ENCODE measurements at regions not wholly inside any gene's neighbourhood (a gene's known extent, or its start where the extent isn't known, plus 50 kb on each side); places are given as distances from the start of the nearest gene placed in this dataset.

GRCh38 chr2:204255071-204255470, 290.2 kb upstream of the PARD3B start:
- H3K4me3 ChIP-seq (ENCODE audit: insufficient read depth, low read depth, low read length, poor library complexity, severe bottlenecking) = no peak overlapping the region
- no peaks in the 10 kb centered on the region for H3K9me3 ChIP-seq (ENCODE audit: control insufficient read depth, low read length)
- H3K36me3 ChIP-seq (ENCODE audit: control insufficient read depth, insufficient read depth, low read length) = no peaks in the 10 kb centered on the region

GRCh38 chr2:204255526-204255925, 289.7 kb upstream of the PARD3B start:
- Histone ChIP-seq H3K4me1 (ENCODE audit: control insufficient read depth, insufficient read depth, low read length, poor library complexity, severe bottlenecking) (no peaks in the 10 kb centered on the region), H3K9me3 (ENCODE audit: control insufficient read depth, low read length) (no peaks in the 10 kb centered on the region), H3K36me3 (ENCODE audit: control insufficient read depth, insufficient read depth, low read length) (no peaks in the 10 kb centered on the region), H3K27ac (ENCODE audit: insufficient read depth, low read length, poor library complexity, severe bottlenecking) (no peak overlapping the region), H3K27me3 (replicated peaks; ENCODE audit: control insufficient read depth, insufficient read depth, low read length, poor library complexity, severe bottlenecking) (no peaks in the 10 kb centered on the region), H3K4me3 (ENCODE audit: insufficient read depth, low read depth, low read length, poor library complexity, severe bottlenecking) (no peak overlapping the region)
- no peak for DNase-seq

More at GRCh38 chr2:204255071-204255470, 290.2 kb upstream of the PARD3B start:
- Histone ChIP-seq H3K4me1 (ENCODE audit: control insufficient read depth, insufficient read depth, low read length, poor library complexity, severe bottlenecking) (no peaks in the 10 kb centered on the region), H3K27ac (ENCODE audit: insufficient read depth, low read length, poor library complexity, severe bottlenecking) (no peak overlapping the region), H3K27me3 (replicated peaks; ENCODE audit: control insufficient read depth, insufficient read depth, low read length, poor library complexity, severe bottlenecking) (no peaks in the 10 kb centered on the region)
- DNase-seq = no peak

GRCh38 chr2:204257781-204258180, 287.5 kb upstream of the PARD3B start:
- Histone ChIP-seq H3K4me3 (ENCODE audit: insufficient read depth, low read depth, low read length, poor library complexity, severe bottlenecking) (no peak overlapping the region), H3K36me3 (ENCODE audit: control insufficient read depth, insufficient read depth, low read length) (no peaks in the 10 kb centered on the region), H3K27me3 (replicated peaks; ENCODE audit: control insufficient read depth, insufficient read depth, low read length, poor library complexity, severe bottlenecking) (no peaks in the 10 kb centered on the region), H3K9me3 (ENCODE audit: control insufficient read depth, low read length) (no peaks in the 10 kb centered on the region), H3K4me1 (ENCODE audit: control insufficient read depth, insufficient read depth, low read length, poor library complexity, severe bottlenecking) (no peaks in the 10 kb centered on the region), H3K27ac (ENCODE audit: insufficient read depth, low read length, poor library complexity, severe bottlenecking) (no peak overlapping the region)
- no peak for DNase-seq

- DNase-seq = no peak
- Histone ChIP-seq H3K4me1 (ENCODE audit: control insufficient read depth, insufficient read depth, low read length, poor library complexity, severe bottlenecking) (no peaks in the 10 kb centered on the region), H3K4me3 (ENCODE audit: insufficient read depth, low read depth, low read length, poor library complexity, severe bottlenecking) (no peak overlapping the region), H3K9me3 (ENCODE audit: control insufficient read depth, low read length) (no peaks in the 10 kb centered on the region), H3K27ac (ENCODE audit: insufficient read depth, low read length, poor library complexity, severe bottlenecking) (no peak overlapping the region), H3K36me3 (ENCODE audit: control insufficient read depth, insufficient read depth, low read length) (no peaks in the 10 kb centered on the region), H3K27me3 (replicated peaks; ENCODE audit: control insufficient read depth, insufficient read depth, low read length, poor library complexity, severe bottlenecking) (no peaks in the 10 kb centered on the region)
Observed at GRCh38 chr2:204258890-204259289, 286.4 kb upstream of the PARD3B start.

GRCh38 chr2:204260162-204260877, 285.0 kb upstream of the PARD3B start:
- DNase-seq = no peak
- H3K36me3 ChIP-seq (ENCODE audit: control insufficient read depth, insufficient read depth, low read length) = no peaks in the 10 kb centered on the region
- no peak overlapping the region for H3K27ac ChIP-seq (ENCODE audit: insufficient read depth, low read length, poor library complexity, severe bottlenecking)
- H3K4me3 ChIP-seq (ENCODE audit: insufficient read depth, low read depth, low read length, poor library complexity, severe bottlenecking) = no peak overlapping the region
- no peaks in the 10 kb centered on the region for H3K27me3 ChIP-seq (replicated peaks; ENCODE audit: control insufficient read depth, insufficient read depth, low read length, poor library complexity, severe bottlenecking)
- no peaks in the 10 kb centered on the region for H3K4me1 ChIP-seq (ENCODE audit: control insufficient read depth, insufficient read depth, low read length, poor library complexity, severe bottlenecking)
- H3K9me3 ChIP-seq (ENCODE audit: control insufficient read depth, low read length) = no peaks in the 10 kb centered on the region

- DNase-seq = no peak
- no peaks in the 10 kb centered on the region for H3K4me1 ChIP-seq (ENCODE audit: control insufficient read depth, insufficient read depth, low read length, poor library complexity, severe bottlenecking)
- no peak overlapping the region for H3K4me3 ChIP-seq (ENCODE audit: insufficient read depth, low read depth, low read length, poor library complexity, severe bottlenecking)
- no peaks in the 10 kb centered on the region for H3K9me3 ChIP-seq (ENCODE audit: control insufficient read depth, low read length)
- no peaks in the 10 kb centered on the region for H3K36me3 ChIP-seq (ENCODE audit: control insufficient read depth, insufficient read depth, low read length)
- H3K27me3 ChIP-seq (replicated peaks; ENCODE audit: control insufficient read depth, insufficient read depth, low read length, poor library complexity, severe bottlenecking) = no peaks in the 10 kb centered on the region
- no peak overlapping the region for H3K27ac ChIP-seq (ENCODE audit: insufficient read depth, low read length, poor library complexity, severe bottlenecking)
Observed at GRCh38 chr2:204260901-204261300, 284.4 kb upstream of the PARD3B start.

- Histone ChIP-seq H3K27me3 (replicated peaks; ENCODE audit: control insufficient read depth, insufficient read depth, low read length, poor library complexity, severe bottlenecking) (no peaks in the 10 kb centered on the region), H3K4me1 (ENCODE audit: control insufficient read depth, insufficient read depth, low read length, poor library complexity, severe bottlenecking) (no peaks in the 10 kb centered on the region), H3K27ac (ENCODE audit: insufficient read depth, low read length, poor library complexity, severe bottlenecking) (no peak overlapping the region), H3K36me3 (ENCODE audit: control insufficient read depth, insufficient read depth, low read length) (no peaks in the 10 kb centered on the region), H3K4me3 (ENCODE audit: insufficient read depth, low read depth, low read length, poor library complexity, severe bottlenecking) (no peak overlapping the region), H3K9me3 (ENCODE audit: control insufficient read depth, low read length) (no peaks in the 10 kb centered on the region)
- DNase-seq = no peak
Observed at GRCh38 chr2:204261846-204262245, 283.4 kb upstream of the PARD3B start.

DNA sequence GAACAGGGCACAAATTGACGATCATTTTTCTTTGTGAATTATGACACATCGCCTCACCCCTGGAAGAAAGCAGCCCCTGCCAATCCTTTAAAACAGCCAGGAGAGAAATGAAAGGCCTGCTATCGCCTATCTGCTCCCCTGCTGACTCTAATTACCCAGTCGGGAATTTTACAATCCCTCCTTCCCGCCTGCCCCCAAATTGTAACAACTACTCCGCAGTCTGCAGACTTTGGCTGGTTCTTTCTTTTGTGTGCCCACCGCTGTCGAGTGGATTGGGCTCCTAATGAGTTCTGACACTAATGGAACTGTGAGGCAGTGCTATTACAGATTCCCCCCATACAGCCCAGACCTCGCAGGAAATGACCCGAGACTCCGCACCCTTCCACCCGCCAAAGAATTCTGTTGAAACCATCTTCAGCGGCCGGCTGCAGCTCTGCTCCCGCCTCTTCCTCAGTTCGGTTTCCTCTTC, 281.2 kb upstream of the PARD3B start:
- Histone ChIP-seq H3K4me1 (ENCODE audit: control insufficient read depth, insufficient read depth, low read length, poor library complexity, severe bottlenecking) (no peaks in the 10 kb centered on the region), H3K27ac (ENCODE audit: insufficient read depth, low read length, poor library complexity, severe bottlenecking) (no peak overlapping the region), H3K27me3 (replicated peaks; ENCODE audit: control insufficient read depth, insufficient read depth, low read length, poor library complexity, severe bottlenecking) (no peaks in the 10 kb centered on the region), H3K36me3 (ENCODE audit: control insufficient read depth, insufficient read depth, low read length) (no peaks in the 10 kb centered on the region), H3K9me3 (ENCODE audit: control insufficient read depth, low read length) (no peaks in the 10 kb centered on the region), H3K4me3 (ENCODE audit: insufficient read depth, low read depth, low read length, poor library complexity, severe bottlenecking) (no peak overlapping the region)
- no peak for DNase-seq

GRCh38 chr2:204264621-204265140, 280.6 kb upstream of the PARD3B start:
- Histone ChIP-seq H3K4me3 (ENCODE audit: insufficient read depth, low read depth, low read length, poor library complexity, severe bottlenecking) (no peak overlapping the region), H3K27me3 (replicated peaks; ENCODE audit: control insufficient read depth, insufficient read depth, low read length, poor library complexity, severe bottlenecking) (no peaks in the 10 kb centered on the region), H3K9me3 (ENCODE audit: control insufficient read depth, low read length) (no peaks in the 10 kb centered on the region), H3K27ac (ENCODE audit: insufficient read depth, low read length, poor library complexity, severe bottlenecking) (no peak overlapping the region), H3K36me3 (ENCODE audit: control insufficient read depth, insufficient read depth, low read length) (no peaks in the 10 kb centered on the region), H3K4me1 (ENCODE audit: control insufficient read depth, insufficient read depth, low read length, poor library complexity, severe bottlenecking) (no peaks in the 10 kb centered on the region)
- no peak for DNase-seq

DNA sequence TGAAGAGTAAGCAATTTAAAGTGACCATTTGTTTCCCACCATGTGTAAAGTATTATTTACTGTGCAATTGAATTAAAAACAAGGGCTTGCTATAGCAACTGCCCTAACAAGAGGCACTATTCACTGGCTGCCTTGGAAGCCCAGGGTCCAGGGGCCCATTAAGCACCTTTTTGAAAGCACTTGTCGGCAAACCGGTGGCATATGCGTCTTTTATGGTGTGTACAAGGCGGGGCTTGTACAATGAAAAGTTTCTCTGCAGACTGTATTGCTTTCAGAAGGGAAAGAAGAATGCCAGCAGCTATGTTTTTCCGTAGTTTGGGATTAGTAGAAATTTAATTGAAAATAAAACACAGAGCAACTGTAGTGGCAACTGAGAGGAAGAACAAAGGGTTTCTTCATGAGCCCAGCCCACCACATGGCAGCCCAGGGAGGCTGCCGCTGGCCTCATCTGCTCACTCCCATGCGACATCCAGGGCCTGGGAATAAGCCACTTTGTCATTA, 279.5 kb upstream of the PARD3B start:
- Histone ChIP-seq H3K4me3 (ENCODE audit: insufficient read depth, low read depth, low read length, poor library complexity, severe bottlenecking) (no peak overlapping the region), H3K27me3 (replicated peaks; ENCODE audit: control insufficient read depth, insufficient read depth, low read length, poor library complexity, severe bottlenecking) (no peaks in the 10 kb centered on the region), H3K27ac (ENCODE audit: insufficient read depth, low read length, poor library complexity, severe bottlenecking) (no peak overlapping the region), H3K36me3 (ENCODE audit: control insufficient read depth, insufficient read depth, low read length) (no peaks in the 10 kb centered on the region), H3K9me3 (ENCODE audit: control insufficient read depth, low read length) (no peaks in the 10 kb centered on the region), H3K4me1 (ENCODE audit: control insufficient read depth, insufficient read depth, low read length, poor library complexity, severe bottlenecking) (no peaks in the 10 kb centered on the region)
- no peak for DNase-seq
